GM12865 (cell line): ENCODE measurements at regions not wholly inside any gene's neighbourhood (a gene's known extent, or its start where the extent isn't known, plus 50 kb on each side); places are given as distances from the start of the nearest gene placed in this dataset.
A peak's percentile ranks its signal among the peaks of the same experiment; 100 is the strongest.
"Not testable (repeated sequence)": the region's sequence is repeated elsewhere in the genome, so short reads cannot be mapped to it uniquely, and the experiment has no call there.

Experiments used
- DNase-seq: peaks from one replicate; pipeline ENCODE4 v3.0.0; 2010; ENCODE audit warnings: low read depth
- H3K4me3 ChIP-seq: 2 replicates; pipeline ENCODE4 v1.5.1; 2011; ENCODE audit warnings: mild to moderate bottlenecking, low read depth, low read length, control low read depth
- CTCF ChIP-seq: IDR thresholded peaks from 2 replicates; pipeline ENCODE4 v1.5.1; 2011; ENCODE audit warnings: low read length, control low read depth, low read depth, inconsistent platforms; ENCODE audit not compliant: insufficient read depth; ENCODE audit errors: missing control alignments

- H3K4me3 ChIP-seq = no peak overlapping the region
- no peak for DNase-seq
- TF ChIP-seq CTCF = no peak
Observed at GRCh38 chr2:138296365-138296764, 205.2 kb upstream of the SPOPL start.

DNA sequence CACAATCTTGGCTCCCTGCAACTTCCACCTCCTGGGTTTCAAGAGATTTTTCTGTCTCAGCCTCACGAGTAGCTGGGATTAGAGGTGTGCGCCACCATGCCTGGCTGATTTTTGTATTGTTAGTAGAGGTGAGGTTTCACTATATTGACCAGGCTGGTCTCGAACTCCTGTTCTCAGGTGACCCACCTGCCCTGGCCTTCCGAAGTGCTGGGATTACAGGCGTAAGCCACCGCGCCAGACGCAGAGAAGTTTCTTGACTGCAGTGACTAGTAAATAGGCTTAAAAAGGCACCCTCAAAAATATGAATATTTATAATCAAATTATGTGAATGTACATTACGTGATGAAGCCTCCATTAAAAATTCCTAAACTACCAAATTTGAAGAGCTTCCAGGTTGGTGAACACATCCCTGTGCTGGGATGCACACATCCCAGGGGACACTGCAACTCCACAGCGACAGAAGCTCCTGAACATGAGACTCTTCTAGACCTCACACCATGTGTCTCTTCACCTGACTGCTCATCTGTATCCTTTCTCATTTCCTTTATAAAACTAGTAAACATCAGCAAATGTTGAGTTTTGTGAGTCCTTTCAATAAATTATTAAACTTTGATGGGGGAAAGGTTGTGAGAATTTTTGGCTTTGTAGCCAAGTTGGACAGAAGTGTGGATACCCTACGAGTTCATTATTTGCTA, 203.3 kb upstream of the SPOPL start:
- peak; percentile 31 for DNase-seq
- H3K4me3 ChIP-seq = no peak overlapping the region
- TF ChIP-seq CTCF = no peak

DNA sequence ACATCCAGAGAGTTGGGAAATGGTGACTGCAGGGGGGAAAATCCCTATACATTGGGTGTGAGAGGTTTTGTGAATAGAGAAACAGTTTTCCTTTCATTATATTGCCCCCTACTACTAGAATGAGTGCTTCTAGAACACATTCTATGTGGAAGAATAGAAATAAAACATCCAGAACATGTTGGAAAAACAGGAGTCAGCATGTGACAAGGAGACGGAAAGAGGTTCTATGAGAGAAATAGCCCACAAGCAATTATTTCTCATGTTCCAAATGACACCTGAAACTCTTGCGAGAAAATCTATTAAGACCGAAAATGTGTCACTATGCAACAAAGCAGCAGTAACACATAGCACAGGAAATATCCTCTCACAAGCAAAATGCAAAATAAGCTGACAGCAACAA, 202.7 kb upstream of the SPOPL start:
- H3K4me3 ChIP-seq = no peak overlapping the region
- peak; percentile 61 for DNase-seq
- TF ChIP-seq CTCF = no peak

GRCh38 chr2:138306626-138307025, 194.9 kb upstream of the SPOPL start:
- TF ChIP-seq CTCF = no peak
- no peak overlapping the region for H3K4me3 ChIP-seq
- DNase-seq = no peak

GRCh38 chr2:138307099-138307498, 194.5 kb upstream of the SPOPL start:
- no peak for TF ChIP-seq CTCF
- no peak for DNase-seq
- no peak overlapping the region for H3K4me3 ChIP-seq

DNA sequence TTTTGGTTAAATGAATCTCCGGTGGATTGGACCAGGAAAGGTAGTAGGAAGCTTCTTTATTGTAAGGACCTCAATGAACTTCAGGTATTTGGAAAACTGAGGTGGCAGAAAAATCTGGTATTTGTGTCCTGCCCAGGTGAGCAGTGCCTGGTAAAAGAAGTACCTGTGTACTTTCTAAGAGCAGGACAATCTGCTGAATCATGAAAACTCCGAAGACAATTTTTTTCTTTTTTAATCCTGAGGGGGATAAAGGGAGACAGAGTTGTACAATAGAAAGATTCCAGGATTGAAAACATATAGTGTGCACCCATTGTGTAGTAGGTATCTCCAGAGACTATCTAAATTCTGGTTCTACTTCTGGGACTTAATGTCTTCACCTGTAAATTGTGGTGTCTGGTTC, 191.8 kb upstream of the SPOPL start:
- H3K4me3 ChIP-seq = no peak overlapping the region
- DNase-seq = no peak
- no peak for TF ChIP-seq CTCF

- TF ChIP-seq CTCF = no peak
- DNase-seq = no peak
- no peak overlapping the region for H3K4me3 ChIP-seq
Observed at GRCh38 chr2:138312061-138312460, 189.5 kb upstream of the SPOPL start.

GRCh38 chr2:138315619-138316018, 186.0 kb upstream of the SPOPL start:
- not testable (repeated sequence) for H3K4me3 ChIP-seq, DNase-seq
